Heart left ventricle (tissue), 16 donors: ENCODE measurements at regions not wholly inside any gene's neighbourhood (a gene's known extent, or its start where the extent isn't known, plus 50 kb on each side); places are given as distances from the start of the nearest gene placed in this dataset.

Experiments used
- ATAC-seq, 4 donors: fragments of 200-7000 bp; cut with Tn5 transposase; one replicate each; pipeline ENCODE4 v1.9.1; 2020 to 2022; ENCODE audit warnings: moderate library complexity in 4 of 4, mild to moderate bottlenecking in 3 of 4, moderate number of reproducible peaks in 1 of 4
- DNase-seq, 5 donors: peaks; one replicate each; pipeline ENCODE4 v3.0.0-alpha.2; 2020
- H3K27ac ChIP-seq, 12 donors: fragments of 200-600 bp; sonication (generic) in 4 of 12; one replicate each; pipeline versions ENCODE4 v1.5.0 to v1.8.0; 2016 to 2022; ENCODE audit warnings: mild to moderate bottlenecking in 2 of 12
- H3K27me3 ChIP-seq, 9 donors: fragments of 200-600 bp; sonication (generic) in 2 of 9; one replicate each; pipeline versions ENCODE4 v1.5.1 to v1.8.0; 2016 to 2022; ENCODE audit warnings: mild to moderate bottlenecking in 3 of 9
- H3K36me3 ChIP-seq, 9 donors: fragments of 200-600 bp; sonication (generic) in 2 of 9; one replicate each; pipeline versions ENCODE4 v1.5.0 to v1.8.0; 2018 to 2022; ENCODE audit warnings: mild to moderate bottlenecking in 2 of 9
- H3K4me1 ChIP-seq, 12 donors: fragments of 200-600 bp; sonication (generic) in 4 of 12; one replicate each; pipeline versions ENCODE4 v1.5.0 to v1.8.0; 2016 to 2022; ENCODE audit warnings: mild to moderate bottlenecking in 3 of 12
- H3K4me3 ChIP-seq, 12 donors: fragments of 200-600 bp; sonication (generic) in 4 of 12; one replicate each; pipeline versions ENCODE4 v1.5.0 to v1.8.0; 2017 to 2022; ENCODE audit warnings: mild to moderate bottlenecking in 9 of 12, moderate library complexity in 4 of 12
- H3K9me3 ChIP-seq, 12 donors: fragments of 200-600 bp; sonication (generic) in 4 of 12; one replicate each; pipeline versions ENCODE4 v1.5.0 to v1.8.0; 2016 to 2022; ENCODE audit warnings: mild to moderate bottlenecking in 1 of 12
- POLR2A ChIP-seq, 2 donors: fragments of 450-650 bp; IDR thresholded peaks; one replicate each; pipeline ENCODE4 v1.6.1; 2017; ENCODE audit warnings: antibody characterized with exemption in 2 of 2, mild to moderate bottlenecking in 2 of 2, moderate library complexity in 2 of 2
- WGBS, 4 donors: extraction: QIAGEN DNeasy Blood & Tissue Kit in 2 of 4; methylation state at CpG; one replicate each; pipeline versions ENCODE4 v1.1.5 to v1.1.7; 2013 to 2018; 5-methylcytosine and 5-hydroxymethylcytosine counted together
- intact Hi-C, 10 donors: fragments of 100-400 bp; cut with DNase I; formaldehyde crosslinking; loops; one replicate each; pipeline versions ENCODE4 v1.11.1 to v1.14.2; 2022
- TF ChIP-seq, protein P1 (sequence below), 12 donors: fragments of 200-600 bp; sonication (generic) in 4 of 12; IDR thresholded peaks; one replicate each; pipeline versions ENCODE4 v1.5.0 to v1.8.0; 2018 to 2022; ENCODE audit warnings: antibody characterized with exemption in 12 of 12, mild to moderate bottlenecking in 5 of 12
- donor health status: ischemic (EF 13 %, LVEDD 7.1; RV severe dilation, severe dysfunction).
- donor health status: healthy with polysubstance abuse.
- donor health status: DM: no; HTN: yes; CAD: no.
- donor health status: DM: no; HTN: no; CAD: no.
- donor health status: ischemic (EF 25% LVEDD 6.9; RV normal size, moderate dysfunction).
- donor health status: ischemic (EF 25% LVEDD 5.7; RV mildly dilated, moderate dysfunction).
- donor health status: healthy.
- donor health status: DM: yes; HTN: yes; CAD: no.
- donor health status: ischemic (EF 35%, LVEDD 5.7; RV mildly dilated, moderate dysfunction).
- donor health status: nonischemic (EF 11% LVEDD 7.7; RV severe dilation, severe dysfunction).
- donor health status: DM: yes; HTN: yes; CAD: no.
- donor health status: PGD.
- donor health status: ischemic (EF 29% LVEDD 5.4; RV normal size, mild dysfunction).
- donor health status: nonischemic (EF 23%, LVEDD 6.1; RV moderate dilation, normal function).

DNA sequence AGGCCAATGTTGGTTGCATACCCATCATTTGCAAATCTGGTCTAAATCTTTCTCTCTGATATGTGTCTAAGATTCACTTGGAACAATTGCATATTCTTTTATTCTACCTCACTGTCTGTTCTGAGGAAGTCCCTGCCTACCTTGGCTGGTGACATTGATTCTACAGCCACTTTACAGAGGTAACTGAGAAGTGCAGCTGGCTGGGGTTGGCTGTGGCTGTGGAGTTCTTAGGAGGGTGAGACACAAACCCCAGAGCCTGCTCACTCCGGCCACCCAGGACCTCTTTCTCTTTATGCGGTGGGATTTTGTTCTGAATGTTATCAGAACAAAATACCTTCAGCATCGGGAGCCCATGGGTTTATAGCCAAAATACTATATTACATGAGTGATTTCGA, 54.5 kb upstream of the IRS2 start:
- intact Hi-C loops: no loop called here
- WGBS, 4 donors: 89 to 94% (median 91%) methylated on average over 4 of the region's 4 CpGs
- H3K9me3 ChIP-seq: no peaks in the 10 kb centered on the region
- H3K4me1 ChIP-seq: peaks cover 0 to 7% (median 0%) of the 10 kb centered on the region in 12 donors
- no peaks in the 10 kb centered on the region for H3K36me3 ChIP-seq
- peaks cover 0 to 6% (median 0%) of the 10 kb centered on the region in 9 donors for H3K27me3 ChIP-seq
- ATAC-seq (no peak), DNase-seq (no peak)
- TF ChIP-seq, protein P1, sequence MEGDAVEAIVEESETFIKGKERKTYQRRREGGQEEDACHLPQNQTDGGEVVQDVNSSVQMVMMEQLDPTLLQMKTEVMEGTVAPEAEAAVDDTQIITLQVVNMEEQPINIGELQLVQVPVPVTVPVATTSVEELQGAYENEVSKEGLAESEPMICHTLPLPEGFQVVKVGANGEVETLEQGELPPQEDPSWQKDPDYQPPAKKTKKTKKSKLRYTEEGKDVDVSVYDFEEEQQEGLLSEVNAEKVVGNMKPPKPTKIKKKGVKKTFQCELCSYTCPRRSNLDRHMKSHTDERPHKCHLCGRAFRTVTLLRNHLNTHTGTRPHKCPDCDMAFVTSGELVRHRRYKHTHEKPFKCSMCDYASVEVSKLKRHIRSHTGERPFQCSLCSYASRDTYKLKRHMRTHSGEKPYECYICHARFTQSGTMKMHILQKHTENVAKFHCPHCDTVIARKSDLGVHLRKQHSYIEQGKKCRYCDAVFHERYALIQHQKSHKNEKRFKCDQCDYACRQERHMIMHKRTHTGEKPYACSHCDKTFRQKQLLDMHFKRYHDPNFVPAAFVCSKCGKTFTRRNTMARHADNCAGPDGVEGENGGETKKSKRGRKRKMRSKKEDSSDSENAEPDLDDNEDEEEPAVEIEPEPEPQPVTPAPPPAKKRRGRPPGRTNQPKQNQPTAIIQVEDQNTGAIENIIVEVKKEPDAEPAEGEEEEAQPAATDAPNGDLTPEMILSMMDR (IDR thresholded peaks at IDR 0.05): no peak
- no peak for TF ChIP-seq POLR2A (IDR thresholded peaks at IDR 0.05)
- no peak overlapping the region for H3K4me3 ChIP-seq
- no peak overlapping the region for H3K27ac ChIP-seq

DNA sequence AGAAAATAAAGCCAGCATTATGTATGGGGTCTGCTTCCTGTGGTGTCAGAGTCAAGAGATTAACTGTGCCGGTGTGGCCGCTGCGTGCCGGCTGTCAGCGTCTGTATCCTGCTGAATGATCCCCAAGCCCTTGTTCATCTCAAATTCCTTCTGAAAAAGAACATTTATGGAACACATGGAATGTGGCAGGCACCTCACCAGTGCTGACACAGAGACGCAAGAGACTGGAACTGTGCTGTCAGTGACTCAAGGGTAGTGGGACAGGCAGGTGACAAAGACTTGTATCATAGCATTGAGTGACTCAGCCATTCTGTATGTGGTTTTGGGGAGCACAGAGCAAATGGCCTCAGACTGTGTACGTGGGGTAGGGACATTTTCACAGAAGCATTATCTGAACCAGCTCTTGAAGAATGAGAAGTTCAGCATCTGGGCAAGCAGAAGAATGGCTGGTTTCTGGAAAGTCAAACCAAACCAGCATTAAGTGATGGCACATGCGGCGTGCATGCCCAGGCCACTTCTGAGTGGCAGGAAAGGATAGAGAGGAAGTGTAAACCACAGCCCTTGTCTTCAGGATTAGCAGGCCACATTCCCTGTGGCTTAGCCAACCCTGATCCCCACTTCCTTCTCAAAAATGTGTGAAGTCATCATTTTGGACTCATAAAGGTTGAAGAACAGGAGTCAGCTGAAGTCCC, 54.0 kb upstream of the IRS2 start:
- Histone ChIP-seq H3K27me3 (peaks cover 0 to 4% (median 0%) of the 10 kb centered on the region in 9 donors), H3K9me3 (no peaks in the 10 kb centered on the region), H3K4me3 (no peak overlapping the region), H3K27ac (no peak overlapping the region), H3K36me3 (no peaks in the 10 kb centered on the region), H3K4me1 (peaks cover 0 to 7% (median 0%) of the 10 kb centered on the region in 12 donors)
- intact Hi-C loops: no loop called here
- DNase-seq (no peak), ATAC-seq (peak in 3 of 4 donors; percentile 21 to 49 (median 29))
- 32 to 50% (median 40%) methylated on average over 9 of the region's 9 CpGs for WGBS, 4 donors
- TF ChIP-seq, protein P1 (IDR thresholded peaks at IDR 0.05): no peak
- no peak for TF ChIP-seq POLR2A (IDR thresholded peaks at IDR 0.05)

DNA sequence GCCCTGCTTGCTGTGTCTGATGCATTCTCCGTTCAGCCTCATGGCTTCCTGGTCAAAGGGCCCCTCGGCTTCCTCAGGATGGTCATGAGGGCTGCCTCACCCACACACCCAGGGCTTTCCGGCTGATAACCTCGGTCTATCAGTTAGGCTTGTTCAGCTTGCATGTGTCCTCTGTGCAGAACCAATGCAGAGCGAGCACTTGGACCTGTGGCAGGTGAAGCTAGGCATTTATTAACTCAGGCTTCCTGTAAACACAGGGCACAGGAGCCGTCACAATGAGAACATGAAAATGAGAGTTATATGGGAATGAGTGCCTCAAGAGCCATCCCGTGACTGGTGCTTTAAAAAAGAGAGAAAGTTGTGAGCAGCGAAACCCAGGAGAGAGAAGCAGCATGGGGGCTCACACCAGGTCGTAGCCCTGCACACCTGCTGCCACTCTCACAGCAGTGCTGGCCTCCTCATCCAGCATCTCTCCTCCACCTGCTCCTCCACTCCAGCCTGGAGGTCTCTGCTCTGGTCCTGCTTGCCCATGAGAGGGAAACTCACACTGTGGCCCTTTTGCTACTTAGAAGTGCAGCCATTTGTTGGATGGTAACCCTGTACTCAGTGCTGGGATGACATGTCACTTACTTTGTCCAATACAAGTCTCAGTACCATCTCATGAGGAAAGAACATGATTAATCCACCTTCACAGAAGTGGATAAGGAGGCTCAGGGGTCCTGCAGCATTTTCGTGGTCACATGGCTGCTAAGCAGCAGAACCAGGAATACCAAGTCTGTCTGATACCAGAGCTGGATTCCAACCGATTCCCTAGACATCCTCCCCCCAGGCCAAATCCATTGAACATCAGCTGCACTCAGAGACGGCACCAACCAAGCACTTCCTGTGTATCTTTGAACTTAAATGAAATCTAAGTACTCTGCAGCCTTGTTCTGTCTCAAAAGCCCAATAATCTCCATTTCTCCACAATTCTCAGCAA, 50.5 kb upstream of the IRS2 start:
- Histone ChIP-seq H3K36me3 (no peaks in the 10 kb centered on the region), H3K9me3 (no peaks in the 10 kb centered on the region), H3K27me3 (peaks cover 0 to 4% (median 0%) of the 10 kb centered on the region in 9 donors), H3K4me3 (no peak overlapping the region), H3K27ac (no peak overlapping the region), H3K4me1 (peaks cover 0 to 7% (median 0%) of the 10 kb centered on the region in 12 donors)
- WGBS, 4 donors: 70 to 76% (median 74%) methylated on average over 10 to 12 of the region's 12 CpGs
- intact Hi-C loops: no loop called here
- no peak for ATAC-seq
- DNase-seq: no peak
- TF ChIP-seq POLR2A (IDR thresholded peaks at IDR 0.05): no peak
- TF ChIP-seq, protein P1 (IDR thresholded peaks at IDR 0.05): no peak
